Vagina (tissue), 2 donors: ENCODE measurements at regions not wholly inside any gene's neighbourhood (a gene's known extent, or its start where the extent isn't known, plus 50 kb on each side); places are given as distances from the start of the nearest gene placed in this dataset.

Source experiments
- POLR2A ChIP-seq, 2 donors: fragments of 450-650 bp; IDR thresholded peaks; one replicate each; pipeline ENCODE4 v1.6.1; 2017; ENCODE audit warnings: antibody characterized with exemption in 2 of 2, mild to moderate bottlenecking in 2 of 2, moderate library complexity in 2 of 2
- TF ChIP-seq, protein P1 (sequence below), 3 experiments: fragments of 450-650 bp in 2 of 3; fragments of 200-600 bp in 1 of 3; sonication (generic) in 1 of 3; IDR thresholded peaks; one replicate each; pipeline ENCODE4 v1.5.1; 2017 to 2019; ENCODE audit warnings: antibody characterized with exemption in 3 of 3, mild to moderate bottlenecking in 2 of 3, moderate library complexity in 2 of 3

- no peak for TF ChIP-seq POLR2A (IDR thresholded peaks at IDR 0.05)
- TF ChIP-seq, protein P1, sequence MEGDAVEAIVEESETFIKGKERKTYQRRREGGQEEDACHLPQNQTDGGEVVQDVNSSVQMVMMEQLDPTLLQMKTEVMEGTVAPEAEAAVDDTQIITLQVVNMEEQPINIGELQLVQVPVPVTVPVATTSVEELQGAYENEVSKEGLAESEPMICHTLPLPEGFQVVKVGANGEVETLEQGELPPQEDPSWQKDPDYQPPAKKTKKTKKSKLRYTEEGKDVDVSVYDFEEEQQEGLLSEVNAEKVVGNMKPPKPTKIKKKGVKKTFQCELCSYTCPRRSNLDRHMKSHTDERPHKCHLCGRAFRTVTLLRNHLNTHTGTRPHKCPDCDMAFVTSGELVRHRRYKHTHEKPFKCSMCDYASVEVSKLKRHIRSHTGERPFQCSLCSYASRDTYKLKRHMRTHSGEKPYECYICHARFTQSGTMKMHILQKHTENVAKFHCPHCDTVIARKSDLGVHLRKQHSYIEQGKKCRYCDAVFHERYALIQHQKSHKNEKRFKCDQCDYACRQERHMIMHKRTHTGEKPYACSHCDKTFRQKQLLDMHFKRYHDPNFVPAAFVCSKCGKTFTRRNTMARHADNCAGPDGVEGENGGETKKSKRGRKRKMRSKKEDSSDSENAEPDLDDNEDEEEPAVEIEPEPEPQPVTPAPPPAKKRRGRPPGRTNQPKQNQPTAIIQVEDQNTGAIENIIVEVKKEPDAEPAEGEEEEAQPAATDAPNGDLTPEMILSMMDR (IDR thresholded peaks at IDR 0.05) = no peak
These were observed 142.3 kb upstream of the SOX1 start for GRCh38 chr13:111924678-111925075.
